COLO829 (cell line): ENCODE measurements at regions not wholly inside any gene's neighbourhood (a gene's known extent, or its start where the extent isn't known, plus 50 kb on each side); places are given as distances from the start of the nearest gene placed in this dataset.

ENCODE experiments used
- DNase-seq: peaks from one replicate; pipeline ENCODE4 v3.0.0; 2012; ENCODE audit warnings: low spot score

GRCh38 chr6:44560458-44561059 lies 173.1 kb downstream of the CDC5L start:
- no peak for DNase-seq

- no peak for DNase-seq
Observed at GRCh38 chr6:44561060-44561623, 173.6 kb downstream of the CDC5L start.

GRCh38 chr6:44561832-44562665 lies 174.5 kb downstream of the CDC5L start:
- no peak for DNase-seq

DNA sequence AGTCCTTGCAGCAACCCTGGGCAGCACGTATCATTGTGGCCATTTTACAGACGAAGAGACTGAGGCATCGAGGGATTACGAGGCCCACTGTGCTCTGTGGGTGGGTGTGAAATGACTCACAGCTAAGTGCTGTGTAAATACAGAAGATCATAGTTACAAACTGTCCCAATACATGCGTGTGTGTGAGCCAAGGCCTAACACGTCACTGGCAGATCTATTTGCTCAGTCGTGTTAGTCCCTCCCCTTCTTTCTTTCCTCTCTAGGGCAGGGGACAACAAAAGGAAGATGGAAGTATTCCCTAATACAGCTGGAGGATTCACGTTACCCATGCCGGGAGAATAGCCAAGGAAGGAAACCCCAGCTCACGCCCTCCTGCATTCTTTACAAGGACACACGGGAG lies 175.9 kb downstream of the CDC5L start:
- DNase-seq, result no peak

GRCh38 chr6:44564906-44565524 lies 177.5 kb downstream of the CDC5L start:
- DNase-seq, result no peak

GRCh38 chr6:44567406-44567805 lies 179.9 kb downstream of the CDC5L start:
- no peak for DNase-seq

DNA sequence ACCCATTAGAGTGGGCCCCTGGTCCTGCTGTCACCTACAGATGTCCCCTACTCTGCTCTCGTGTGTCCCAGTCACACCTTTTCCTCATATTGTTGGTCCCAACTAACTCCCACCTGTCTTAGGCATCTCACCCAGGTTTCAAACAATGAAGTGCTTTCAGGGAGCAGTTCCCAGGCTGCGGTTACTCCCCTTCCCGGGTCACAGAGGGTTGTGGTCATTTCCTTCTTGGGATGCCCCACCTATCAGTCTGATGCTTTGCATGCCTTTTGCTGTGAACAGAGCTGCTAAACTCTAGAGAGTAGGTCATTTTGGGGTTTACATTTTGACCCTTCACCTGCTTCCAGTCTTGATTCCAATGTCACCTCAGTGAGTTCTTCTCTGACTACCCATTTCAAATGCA lies 181.6 kb downstream of the CDC5L start:
- no peak for DNase-seq

GRCh38 chr6:44569931-44570385 lies 182.5 kb downstream of the CDC5L start:
- DNase-seq, result no peak

DNA sequence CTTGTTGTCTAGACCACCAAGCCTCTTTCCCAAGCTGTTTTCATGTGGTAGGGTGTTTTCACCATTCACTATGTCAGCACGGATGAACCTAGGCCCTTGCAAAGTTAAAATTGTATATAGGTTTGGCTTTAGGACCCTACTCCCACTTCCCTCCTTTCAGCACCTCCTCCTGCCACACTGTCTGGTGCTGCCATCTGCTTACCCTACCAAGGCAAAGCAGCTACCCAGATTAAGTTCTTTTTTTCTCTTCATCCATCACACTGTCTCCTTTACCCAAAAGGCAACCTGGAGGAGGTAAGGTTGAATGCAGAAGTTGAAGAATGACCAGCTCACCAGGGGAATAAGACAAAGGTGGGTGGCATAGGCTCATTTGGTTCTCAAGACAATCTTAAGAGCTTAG lies 184.0 kb downstream of the CDC5L start:
- DNase-seq, result no peak

GRCh38 chr6:44572346-44572745 lies 184.8 kb downstream of the CDC5L start:
- DNase-seq, result no peak

GRCh38 chr6:44575644-44576043 lies 188.1 kb downstream of the CDC5L start:
- DNase-seq, result no peak

GRCh38 chr6:44576132-44576631 lies 188.7 kb downstream of the CDC5L start:
- DNase-seq, result peak; percentile 91

DNA sequence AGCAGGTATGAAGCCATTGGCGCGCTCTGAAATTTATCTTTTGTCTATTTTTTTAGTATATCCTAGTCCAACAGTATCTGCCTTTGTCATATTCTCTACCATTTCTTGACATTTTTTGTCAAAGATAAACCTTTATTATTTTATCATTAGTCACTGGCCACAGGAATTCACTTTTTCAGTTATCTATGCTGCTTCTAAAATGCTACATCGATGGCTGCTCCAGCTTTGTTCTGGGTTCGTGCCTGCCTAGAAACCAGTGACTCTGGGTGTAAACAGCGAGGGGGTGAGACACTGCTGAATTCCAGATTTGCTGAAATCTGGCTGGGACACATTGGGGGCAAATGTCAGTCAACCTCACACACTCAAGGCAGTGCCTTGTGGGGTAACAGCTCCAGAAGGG lies 193.4 kb downstream of the CDC5L start:
- peak; percentile 12 for DNase-seq

- DNase-seq, result no peak
Observed at GRCh38 chr6:44582930-44583329, 195.4 kb downstream of the CDC5L start.

- no peak for DNase-seq
Observed at GRCh38 chr6:44590471-44590870, 203.0 kb downstream of the CDC5L start.

DNA sequence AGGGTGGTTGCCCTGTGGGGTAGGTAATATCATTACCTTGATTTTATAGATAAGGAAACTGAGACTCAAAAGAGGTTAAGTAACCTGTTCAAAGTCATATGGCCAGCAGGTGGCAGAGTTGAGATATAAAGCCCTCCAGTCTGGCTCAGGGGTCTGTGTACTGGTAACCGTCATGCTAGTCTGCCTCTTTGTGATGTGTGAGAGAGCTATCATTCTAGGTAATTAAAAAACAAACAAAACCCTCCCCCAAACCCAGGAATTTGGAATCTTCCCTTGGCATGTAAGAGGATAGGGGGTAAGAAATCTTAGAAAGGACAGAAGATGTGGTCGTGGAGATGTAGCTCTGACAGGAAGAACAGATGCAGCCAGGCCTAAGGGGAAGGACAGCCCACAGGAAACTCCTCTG lies 206.0 kb downstream of the CDC5L start:
- peak; percentile 35 for DNase-seq

GRCh38 chr6:44594481-44594880 lies 207.0 kb downstream of the CDC5L start:
- no peak for DNase-seq

- no peak for DNase-seq
Observed at GRCh38 chr6:44598679-44599078, 211.2 kb downstream of the CDC5L start.

DNA sequence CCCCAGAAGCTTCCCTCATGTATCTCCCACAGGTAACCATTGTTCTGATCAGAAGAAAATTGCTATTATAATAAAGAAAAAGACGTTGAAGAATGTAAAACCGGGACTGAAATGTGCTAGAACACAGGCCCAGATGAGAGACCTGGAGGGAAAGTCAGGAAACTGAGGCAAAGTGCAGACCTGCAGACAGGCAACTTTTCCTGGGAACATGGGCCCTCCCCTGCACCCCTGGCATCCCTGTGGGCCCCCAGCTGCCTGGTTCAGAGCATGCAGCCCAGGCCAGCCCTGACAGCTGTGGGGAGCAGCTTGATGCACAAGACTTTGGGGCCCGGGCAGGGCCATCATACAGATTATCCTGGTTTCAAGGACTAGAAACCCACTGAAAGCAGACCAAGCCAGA lies 212.2 kb downstream of the CDC5L start:
- DNase-seq, result no peak

DNA sequence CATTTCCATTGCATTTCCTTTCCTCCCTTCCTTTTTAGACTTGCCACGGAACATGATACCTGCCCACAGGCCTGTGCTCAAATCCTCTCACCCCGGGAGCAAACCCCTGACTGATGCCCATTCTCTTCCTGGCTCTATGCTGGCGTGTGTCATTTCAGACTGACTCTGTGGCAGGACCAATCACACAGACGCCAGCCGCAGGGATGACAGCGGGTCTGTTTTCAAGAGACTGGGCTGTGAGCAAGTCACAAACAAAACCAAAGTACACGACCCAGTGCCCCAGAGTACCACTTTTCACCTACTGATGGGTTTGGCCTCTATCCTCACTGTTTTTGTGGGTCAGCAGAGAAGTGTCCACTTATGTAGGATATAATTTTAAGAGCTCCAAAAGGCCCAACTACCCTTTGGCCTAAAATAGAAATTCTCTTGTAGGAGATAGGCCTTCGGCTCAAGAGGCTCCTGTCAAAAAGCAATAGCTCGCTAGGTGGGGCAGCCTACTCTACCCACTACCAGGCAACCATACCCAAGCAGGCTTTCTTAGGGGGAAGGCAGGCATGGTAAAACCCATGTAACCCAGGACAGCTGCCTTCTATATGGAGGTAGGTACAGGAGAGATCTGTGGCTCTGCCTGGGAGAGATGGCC lies 215.7 kb downstream of the CDC5L start:
- no peak for DNase-seq

- no peak for DNase-seq
Observed at GRCh38 chr6:44606504-44606903, 219.0 kb downstream of the CDC5L start.

DNA sequence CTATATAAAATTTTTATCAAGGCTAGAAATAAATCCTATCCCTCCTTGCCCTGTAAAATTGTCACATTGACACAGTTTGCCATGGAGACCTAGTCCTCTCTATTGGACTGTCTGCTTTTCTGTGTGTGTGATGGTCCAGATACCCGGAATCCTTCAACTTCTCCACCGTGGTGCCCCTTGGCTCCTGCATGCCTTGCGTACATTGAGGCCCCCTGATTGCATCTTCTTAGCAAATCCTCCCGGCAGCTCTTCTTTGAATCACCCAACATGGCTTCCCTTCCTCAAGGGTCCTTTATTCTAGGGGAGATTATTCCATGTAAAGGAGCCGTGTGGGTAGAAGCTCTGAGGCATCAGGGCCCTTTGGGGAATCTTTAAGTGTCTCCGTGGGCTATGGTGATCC lies 219.5 kb downstream of the CDC5L start:
- DNase-seq, result no peak
